Uterus (tissue), 2 donors: ENCODE measurements at regions not wholly inside any gene's neighbourhood (a gene's known extent, or its start where the extent isn't known, plus 50 kb on each side); places are given as distances from the start of the nearest gene placed in this dataset.

Source experiments
- POLR2A ChIP-seq, 2 donors: fragments of 450-650 bp; IDR thresholded peaks; one replicate each; pipeline ENCODE4 v1.6.1; 2016; ENCODE audit warnings: antibody characterized with exemption in 2 of 2, mild to moderate bottlenecking in 1 of 2, moderate library complexity in 1 of 2
- TF ChIP-seq, protein P1 (sequence below), 4 experiments: fragments of 200-600 bp in 2 of 4; fragments of 450-650 bp in 2 of 4; sonication (generic) in 2 of 4; IDR thresholded peaks; one replicate each; pipeline ENCODE4 v1.5.1; 2016 to 2019; ENCODE audit warnings: antibody characterized with exemption in 4 of 4, mild to moderate bottlenecking in 2 of 4, moderate library complexity in 1 of 4

DNA sequence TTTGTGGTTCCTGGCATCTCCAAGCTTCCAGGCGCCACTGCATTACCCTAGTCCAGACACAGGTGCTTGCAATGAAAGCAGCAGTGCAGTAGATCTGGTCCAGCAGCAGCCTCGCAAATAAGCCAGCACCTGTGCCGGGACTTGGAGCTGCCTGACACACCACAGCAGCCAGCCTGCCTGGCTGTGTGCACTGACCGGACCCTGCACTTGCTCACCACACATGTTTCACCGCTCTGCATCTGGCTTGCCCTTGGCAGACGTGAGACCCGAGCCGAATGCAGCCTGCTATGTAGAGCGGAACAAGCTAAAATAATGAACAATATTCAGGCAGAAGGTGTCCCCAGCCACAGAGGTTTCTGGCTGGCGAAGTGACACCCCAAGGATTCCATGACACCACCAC is 123.6 kb upstream of the POM121L12 start:
- TF ChIP-seq, protein P1, sequence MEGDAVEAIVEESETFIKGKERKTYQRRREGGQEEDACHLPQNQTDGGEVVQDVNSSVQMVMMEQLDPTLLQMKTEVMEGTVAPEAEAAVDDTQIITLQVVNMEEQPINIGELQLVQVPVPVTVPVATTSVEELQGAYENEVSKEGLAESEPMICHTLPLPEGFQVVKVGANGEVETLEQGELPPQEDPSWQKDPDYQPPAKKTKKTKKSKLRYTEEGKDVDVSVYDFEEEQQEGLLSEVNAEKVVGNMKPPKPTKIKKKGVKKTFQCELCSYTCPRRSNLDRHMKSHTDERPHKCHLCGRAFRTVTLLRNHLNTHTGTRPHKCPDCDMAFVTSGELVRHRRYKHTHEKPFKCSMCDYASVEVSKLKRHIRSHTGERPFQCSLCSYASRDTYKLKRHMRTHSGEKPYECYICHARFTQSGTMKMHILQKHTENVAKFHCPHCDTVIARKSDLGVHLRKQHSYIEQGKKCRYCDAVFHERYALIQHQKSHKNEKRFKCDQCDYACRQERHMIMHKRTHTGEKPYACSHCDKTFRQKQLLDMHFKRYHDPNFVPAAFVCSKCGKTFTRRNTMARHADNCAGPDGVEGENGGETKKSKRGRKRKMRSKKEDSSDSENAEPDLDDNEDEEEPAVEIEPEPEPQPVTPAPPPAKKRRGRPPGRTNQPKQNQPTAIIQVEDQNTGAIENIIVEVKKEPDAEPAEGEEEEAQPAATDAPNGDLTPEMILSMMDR (IDR thresholded peaks at IDR 0.05) = no peak
- no peak for TF ChIP-seq POLR2A (IDR thresholded peaks at IDR 0.05)
